H1 (cell line): ENCODE measurements at regions not wholly inside any gene's neighbourhood (a gene's known extent, or its start where the extent isn't known, plus 50 kb on each side); places are given as distances from the start of the nearest gene placed in this dataset.

Experiments
- CTCF ChIA-PET: fragments of 300-600 bp; sonication (Branson Sonifier 250); formaldehyde crosslinking; loops from one replicate; lab custom pipeline; 2021; ENCODE audit not compliant: partially characterized antibody; lab: Charles Lee
- POLR2A ChIA-PET: fragments of 300-600 bp; sonication (Branson Sonifier 250); formaldehyde crosslinking; loops from one replicate; lab custom pipeline; 2021; ENCODE audit warnings: inconsistent platforms; ENCODE audit not compliant: partially characterized antibody; lab: Charles Lee
- DNase-seq, 2 experiments: peaks; one replicate each; pipeline versions ENCODE4 v3.0.0 to v3.0.0-alpha.2; 2010 to 2022; ENCODE audit warnings: low spot score in 2 of 2, low read depth in 1 of 2, mixed read lengths in 1 of 2
- FAIRE-seq: peaks from 2 replicates; lab custom pipeline; 2011; peaks lifted over from hg19 to GRCh38; lab: Jason Lieb, UNC
- H2AFZ ChIP-seq: 2 replicates; pipeline ENCODE4 v1.8.1; 2012; ENCODE audit warnings: low read length, inconsistent platforms
- H2AK5ac ChIP-seq: 2 replicates; pipeline ENCODE4 v1.6.1; 2013; ENCODE audit warnings: low read depth, low read length
- H2BK120ac ChIP-seq: replicated peaks from 2 replicates; pipeline ENCODE3; 2013; ENCODE audit warnings: low read depth, low read length, inconsistent platforms
- H2BK12ac ChIP-seq: 2 replicates; pipeline ENCODE4 v1.6.1; 2013; ENCODE audit warnings: low read depth, low read length
- H2BK15ac ChIP-seq: 2 replicates; pipeline ENCODE4 v1.6.1; 2013; ENCODE audit warnings: low read length
- H2BK20ac ChIP-seq: 2 replicates; pipeline ENCODE4 v1.6.1; 2013; ENCODE audit warnings: low read length
- H2BK5ac ChIP-seq: 2 replicates; pipeline ENCODE4 v1.6.1; 2013; ENCODE audit warnings: low read depth, low read length
- H3K14ac ChIP-seq: 2 replicates; pipeline ENCODE4 v1.6.1; 2013; ENCODE audit warnings: inconsistent platforms; ENCODE audit not compliant: insufficient read length
- H3K18ac ChIP-seq: 2 replicates; pipeline ENCODE4 v1.6.1; 2013; ENCODE audit warnings: low read length; ENCODE audit errors: extremely low read depth
- H3K23ac ChIP-seq: 2 replicates; pipeline ENCODE4 v1.6.1; 2013; ENCODE audit warnings: inconsistent platforms; ENCODE audit not compliant: insufficient read length
- H3K23me2 ChIP-seq: 2 replicates; pipeline ENCODE4 v1.6.1; 2013; ENCODE audit warnings: low read depth, low read length
- H3K27ac ChIP-seq: 2 replicates; pipeline ENCODE4 v1.6.1; 2011; ENCODE audit warnings: low read depth, low read length, inconsistent platforms
- H3K27me3 ChIP-seq, 4 experiments: replicated peaks in 1 of 4; 1 replicate in 1 of 4; 2 replicates in 3 of 4; pipeline versions ENCODE4 v1.6.1 to v1.8.1; 2011 to 2013; ENCODE audit warnings: low read length in 3 of 4, mild to moderate bottlenecking in 3 of 4, inconsistent platforms in 2 of 4, mixed read lengths in 2 of 4, moderate library complexity in 1 of 4; ENCODE audit not compliant: control insufficient read depth in 3 of 4, insufficient read depth in 3 of 4; ENCODE audit errors: extremely low read depth in 1 of 4
- H3K36me3 ChIP-seq, 4 experiments: 2 replicates each; pipeline versions ENCODE4 v1.6.1 to v1.8.1; 2011 to 2013; ENCODE audit warnings: mild to moderate bottlenecking in 4 of 4, low read length in 3 of 4, moderate library complexity in 2 of 4, control low read depth in 1 of 4, inconsistent platforms in 1 of 4; ENCODE audit not compliant: insufficient read depth in 4 of 4, control insufficient read depth in 2 of 4
- H3K4ac ChIP-seq: replicated peaks from 2 replicates; pipeline ENCODE3; 2013; ENCODE audit warnings: low read length, low read depth, mixed read lengths, inconsistent platforms; ENCODE audit not compliant: insufficient read length
- H3K4me1 ChIP-seq, 4 experiments: replicated peaks in 1 of 4; 1 replicate in 1 of 4; 2 replicates in 3 of 4; pipeline versions ENCODE4 v1.6.1 to v1.8.1; 2011 to 2013; ENCODE audit warnings: low read length in 3 of 4, inconsistent platforms in 2 of 4, mixed read lengths in 1 of 4; ENCODE audit not compliant: insufficient read depth in 4 of 4, control insufficient read depth in 3 of 4
- H3K4me2 ChIP-seq, 2 experiments: 2 replicates each; pipeline versions ENCODE4 v1.6.1 to v1.8.1; 2011 to 2013; ENCODE audit warnings: low read depth in 2 of 2, low read length in 2 of 2, control low read depth in 1 of 2, inconsistent platforms in 1 of 2, mild to moderate bottlenecking in 1 of 2; ENCODE audit not compliant: insufficient read depth in 1 of 2
- H3K4me3 ChIP-seq, 4 experiments: fragments of 200-600, 300-600 bp in 1 of 4; sonication (generic), shearing (Covaris generic), sonication (Bioruptor Twin) in 1 of 4; 2 replicates each; pipeline versions ENCODE4 v1.5.1 to v1.8.1; 2011 to 2016; ENCODE audit warnings: low read length in 4 of 4, low read depth in 3 of 4, control low read depth in 2 of 4, inconsistent platforms in 2 of 4, mild to moderate bottlenecking in 2 of 4, mixed read lengths in 1 of 4, moderate library complexity in 1 of 4; ENCODE audit not compliant: insufficient read depth in 2 of 4; ENCODE audit errors: extremely low read depth in 1 of 4
- H3K56ac ChIP-seq: replicated peaks from 2 replicates; pipeline ENCODE3; 2013; ENCODE audit warnings: low read depth, mild to moderate bottlenecking, mixed read lengths, low read length, inconsistent platforms; ENCODE audit not compliant: insufficient read length
- H3K79me1 ChIP-seq: 2 replicates; pipeline ENCODE4 v1.6.1; 2013; ENCODE audit warnings: low read depth, low read length, control low read depth
- H3K79me2 ChIP-seq, 2 experiments: 2 replicates each; pipeline versions ENCODE4 v1.6.1 to v1.8.1; 2012 to 2013; ENCODE audit warnings: low read length in 2 of 2, mild to moderate bottlenecking in 2 of 2, inconsistent platforms in 1 of 2; ENCODE audit not compliant: insufficient read depth in 2 of 2, control insufficient read depth in 1 of 2
- H3K9ac ChIP-seq, 4 experiments: replicated peaks in 1 of 4; 1 replicate in 1 of 4; 2 replicates in 3 of 4; pipeline versions ENCODE4 v1.6.1 to v1.8.1; 2011 to 2013; ENCODE audit warnings: low read depth in 3 of 4, low read length in 3 of 4, control low read depth in 2 of 4, mild to moderate bottlenecking in 2 of 4, moderate library complexity in 2 of 4, inconsistent platforms in 1 of 4; ENCODE audit errors: extremely low read depth in 1 of 4
- H3K9me3 ChIP-seq, 2 experiments: 2 replicates each; pipeline versions ENCODE4 v1.6.1 to v1.8.1; 2012 to 2013; ENCODE audit warnings: mild to moderate bottlenecking in 2 of 2, moderate library complexity in 2 of 2, control low read depth in 1 of 2, inconsistent platforms in 1 of 2, low read depth in 1 of 2, low read length in 1 of 2, mixed read lengths in 1 of 2; ENCODE audit not compliant: insufficient read depth in 2 of 2
- H4K20me1 ChIP-seq, 2 experiments: replicated peaks in 1 of 2; 2 replicates each; pipeline versions ENCODE3 to v1.8.1; 2011 to 2013; ENCODE audit warnings: inconsistent platforms in 2 of 2, low read length in 2 of 2, mild to moderate bottlenecking in 1 of 2; ENCODE audit not compliant: insufficient read depth in 2 of 2, control insufficient read depth in 1 of 2
- H4K5ac ChIP-seq: 2 replicates; pipeline ENCODE4 v1.6.1; 2013; ENCODE audit warnings: low read length, low read depth, mixed read lengths, inconsistent platforms; ENCODE audit not compliant: insufficient read length
- H4K8ac ChIP-seq: 2 replicates; pipeline ENCODE4 v1.8.0; 2013; ENCODE audit warnings: mild to moderate bottlenecking, moderate library complexity, low read length, inconsistent platforms; ENCODE audit not compliant: insufficient read depth; ENCODE audit errors: extremely low read depth
- H4K91ac ChIP-seq: replicated peaks from 2 replicates; pipeline ENCODE3; 2013; ENCODE audit warnings: low read length, mixed read lengths, inconsistent platforms; ENCODE audit not compliant: insufficient read length
- BACH1 ChIP-seq: IDR thresholded peaks from 2 replicates; pipeline ENCODE4 v1.6.1; 2012; ENCODE audit warnings: low read length, improper control_type of control experiment
- BCL11A ChIP-seq, 2 experiments: IDR thresholded peaks; one replicate each; pipeline ENCODE4 v1.6.1; 2011; ENCODE audit warnings: low read depth in 2 of 2, low read length in 2 of 2, mild to moderate bottlenecking in 2 of 2
- BRCA1 ChIP-seq: IDR thresholded peaks from 2 replicates; pipeline ENCODE4 v1.6.1; 2012; ENCODE audit warnings: low read depth, low read length, improper control_type of control experiment
- CHD2 ChIP-seq: IDR thresholded peaks from 2 replicates; pipeline ENCODE4 v1.6.1; 2012; ENCODE audit warnings: low read length, improper control_type of control experiment
- CREB1 ChIP-seq: IDR thresholded peaks from 2 replicates; pipeline ENCODE4 v1.6.1; 2012; ENCODE audit warnings: inconsistent platforms
- CTBP2 ChIP-seq: IDR thresholded peaks from 2 replicates; pipeline ENCODE4 v1.7.0; 2011; ENCODE audit warnings: borderline replicate concordance, mild to moderate bottlenecking, moderate library complexity, mixed read lengths, low read length; ENCODE audit not compliant: insufficient read depth, insufficient read length
- EGR1 ChIP-seq: IDR thresholded peaks from 2 replicates; pipeline ENCODE4 v1.6.1; 2011; ENCODE audit warnings: low read depth, low read length, borderline replicate concordance
- EZH2 ChIP-seq: fragments of 200-600 bp; sonication (generic); IDR thresholded peaks from 2 replicates; pipeline ENCODE4 v1.7.1; 2012; ENCODE audit warnings: low read depth, mild to moderate bottlenecking, moderate library complexity, low read length, inconsistent platforms; ENCODE audit not compliant: severe bottlenecking
- JUN ChIP-seq: IDR thresholded peaks from 2 replicates; pipeline ENCODE4 v1.6.1; 2011; ENCODE audit warnings: low read depth, mild to moderate bottlenecking, improper control_type of control experiment, low read length
- JUND ChIP-seq: IDR thresholded peaks from 2 replicates; pipeline ENCODE4 v1.6.1; 2011; ENCODE audit warnings: mild to moderate bottlenecking, improper control_type of control experiment, low read length
- KDM4A ChIP-seq: IDR thresholded peaks from one replicate; pipeline ENCODE4 v1.7.1; 2012; ENCODE audit warnings: low read depth, mild to moderate bottlenecking, moderate library complexity, low read length, inconsistent platforms; ENCODE audit not compliant: severe bottlenecking
- NANOG ChIP-seq: IDR thresholded peaks from 2 replicates; pipeline ENCODE4 v1.6.1; 2011; ENCODE audit warnings: low read length, low read depth, mild to moderate bottlenecking, inconsistent platforms; ENCODE audit not compliant: insufficient read depth, poor library complexity, severe bottlenecking
- NRF1 ChIP-seq: IDR thresholded peaks from 2 replicates; pipeline ENCODE4 v1.6.1; 2011; ENCODE audit warnings: mild to moderate bottlenecking, low read depth, low read length, improper control_type of control experiment
- SIX5 ChIP-seq: IDR thresholded peaks from 2 replicates; pipeline ENCODE4 v1.6.1; 2011; ENCODE audit warnings: mild to moderate bottlenecking, low read depth, low read length
- ZNF274 ChIP-seq: IDR thresholded peaks from 2 replicates; pipeline ENCODE4 v1.7.0; 2012; ENCODE audit warnings: low read length, borderline replicate concordance; ENCODE audit errors: extremely low read depth
- WGBS, 2 experiments: shearing (Covaris generic) in 1 of 2; methylation state at CpG; one replicate each; pipeline versions ENCODE4 v1.1.6 to v1.1.7; 2013 to 2015; ENCODE audit warnings: low lambda C conversion rate in 2 of 2, mixed read lengths in 2 of 2, inconsistent platforms in 1 of 2, low coverage in 1 of 2, missing lambda C conversion rate in 1 of 2; ENCODE audit not compliant: insufficient replicate concordance in 2 of 2, insufficient coverage in 1 of 2, insufficient read length in 1 of 2; ENCODE audit errors: extremely low coverage in 1 of 2, missing lambda C conversion rate in 1 of 2; 5-methylcytosine and 5-hydroxymethylcytosine counted together

DNA sequence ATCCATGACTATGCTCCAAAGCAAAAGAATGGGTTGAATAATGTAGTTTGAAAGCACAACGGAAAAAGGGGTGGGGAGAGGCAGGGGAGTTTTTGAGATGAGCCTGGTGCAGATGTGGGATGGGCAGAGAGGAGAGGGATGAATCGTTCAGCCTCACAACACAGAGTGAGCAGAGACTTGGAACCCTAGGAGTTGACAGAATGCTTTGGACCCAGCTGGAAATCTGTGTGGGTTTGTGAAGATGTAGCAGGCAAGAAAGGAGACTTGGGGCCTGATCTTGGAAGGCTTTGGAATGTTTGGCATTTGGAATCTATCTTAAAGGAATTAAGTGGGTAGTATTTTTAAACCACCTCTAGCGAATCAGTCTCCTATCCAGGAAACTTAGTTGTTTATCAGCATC is 66.0 kb upstream of the KCTD1 start:
- H3K23me2 ChIP-seq, result no peaks in the 10 kb centered on the region
- POLR2A ChIA-PET, result interaction anchor here (0.5 to 0.6 kb wide), 2 partner anchors 32 to 352 kb away, joined by 3 to 5 read pairs; no protein-coding TSS in a partner anchor
- no peak overlapping the region for H3K18ac ChIP-seq
- H3K9me3 ChIP-seq, result no peaks in the 10 kb centered on the region
- H2AK5ac ChIP-seq, result 0 out of 2 replicates have a peak overlapping the region, but pooled peaks have one; percentile 53
- H3K9ac ChIP-seq, result no peak overlapping the region
- H2AFZ ChIP-seq, result no peak overlapping the region
- H3K4me2 ChIP-seq, result peak overlapping the region in 1 of 2 experiments; percentile 30; a peak in 2 of 4 replicates
- H3K4me1 ChIP-seq, result peaks cover 0 to 5% (median 2%) of the 10 kb centered on the region in 4 experiments; a peak in 2 of 7 replicates
- H4K20me1 ChIP-seq, result no peaks in the 10 kb centered on the region
- 53% methylated on average over 3 of the region's 3 CpGs; no CpG with 5 or more reads in 1 of the 2 experiments for WGBS, 2 experiments
- H2BK5ac ChIP-seq, result no peak overlapping the region
- H3K23ac ChIP-seq, result no peak overlapping the region
- H2BK120ac ChIP-seq, result no peak overlapping the region
- H3K79me1 ChIP-seq, result no peaks in the 10 kb centered on the region
- CTCF ChIA-PET, result interaction anchor here (0.9 to 1.4 kb wide), 4 partner anchors 13 to 232 kb away, joined by 3 to 7 read pairs (median 4); no protein-coding TSS in a partner anchor
- no peaks in the 10 kb centered on the region for H3K36me3 ChIP-seq
- no peak overlapping the region for H2BK12ac ChIP-seq
- H4K5ac ChIP-seq, result no peak overlapping the region
- no peaks in the 10 kb centered on the region for H3K27me3 ChIP-seq
- no peak for FAIRE-seq
- no peak overlapping the region for H3K4ac ChIP-seq
- no peak overlapping the region for H3K14ac ChIP-seq
- H2BK20ac ChIP-seq, result no peak overlapping the region
- no peaks in the 10 kb centered on the region for H3K79me2 ChIP-seq
- H3K56ac ChIP-seq, result no peak overlapping the region
- no peak for DNase-seq
- no peak overlapping the region for H4K91ac ChIP-seq
- no peak overlapping the region for H3K4me3 ChIP-seq
- no peak overlapping the region for H2BK15ac ChIP-seq
- H4K8ac ChIP-seq, result no peak overlapping the region
- no peak overlapping the region for H3K27ac ChIP-seq
- TF ChIP-seq NANOG, result no peak
- no peak for TF ChIP-seq CTBP2
- TF ChIP-seq JUND, result no peak
- no peak for TF ChIP-seq SIX5
- TF ChIP-seq BRCA1, result no peak
- TF ChIP-seq BACH1, result no peak
- no peak for TF ChIP-seq NRF1
- TF ChIP-seq BCL11A (IDR thresholded peaks at IDR 0.05; ENCODE audit: low read depth in 2 of 2, low read length in 2 of 2), result no peak
- no peak for TF ChIP-seq EZH2
- no peak for TF ChIP-seq CREB1
- no peak for TF ChIP-seq JUN
- no peak for TF ChIP-seq KDM4A
- TF ChIP-seq CHD2, result no peak
- no peak for TF ChIP-seq EGR1
- no peak for TF ChIP-seq ZNF274
